Upper lobe of left lung (tissue), 6 donors: ENCODE measurements at regions not wholly inside any gene's neighbourhood (a gene's known extent, or its start where the extent isn't known, plus 50 kb on each side); places are given as distances from the start of the nearest gene placed in this dataset.
"Not testable (repeated sequence)": the region's sequence is repeated elsewhere in the genome, so short reads cannot be mapped to it uniquely, and the experiment has no call there.

Source experiments
- ATAC-seq, 2 donors: fragments of 200-7000 bp; cut with Tn5 transposase; one replicate each; pipeline ENCODE4 v1.9.1; 2022; ENCODE audit warnings: mild to moderate bottlenecking in 2 of 2, moderate library complexity in 2 of 2; ENCODE audit not compliant: low FRiP score in 2 of 2
- DNase-seq, 2 donors: peaks; one replicate each; pipeline ENCODE4 v3.0.0-alpha.2; 2019 to 2020
- H3K27ac ChIP-seq, 4 donors: fragments of 200-600 bp; sonication (generic); one replicate each; pipeline ENCODE4 v1.5.1; 2016 to 2019
- H3K27me3 ChIP-seq, 4 donors: fragments of 200-600 bp; sonication (generic); one replicate each; pipeline ENCODE4 v1.5.1; 2017 to 2019
- H3K36me3 ChIP-seq, 4 donors: fragments of 200-600 bp; sonication (generic); one replicate each; pipeline ENCODE4 v1.5.1; 2016 to 2019
- H3K4me1 ChIP-seq, 4 donors: fragments of 200-600 bp; sonication (generic); one replicate each; pipeline ENCODE4 v1.5.1; 2018 to 2019
- H3K4me3 ChIP-seq, 4 donors: fragments of 200-600 bp; sonication (generic); one replicate each; pipeline ENCODE4 v1.5.1; 2017 to 2019; ENCODE audit warnings: mild to moderate bottlenecking in 2 of 4, moderate library complexity in 1 of 4
- H3K9me3 ChIP-seq, 4 donors: fragments of 200-600 bp; sonication (generic); one replicate each; pipeline ENCODE4 v1.5.1; 2018 to 2019
- EP300 ChIP-seq, 4 donors: sonication (generic); formaldehyde crosslinking; IDR thresholded peaks; one replicate each; pipeline ENCODE4 v1.5.1; 2017; ENCODE audit warnings: antibody characterized with exemption in 4 of 4, control low read depth in 2 of 4
- POLR2A ChIP-seq, 4 donors: fragments of 450-650 bp; IDR thresholded peaks; one replicate each; pipeline ENCODE4 v1.5.1; 2016 to 2017; ENCODE audit warnings: antibody characterized with exemption in 4 of 4, mild to moderate bottlenecking in 2 of 4
- POLR2AphosphoS5 ChIP-seq, 2 donors: sonication (generic); formaldehyde crosslinking; IDR thresholded peaks; one replicate each; pipeline ENCODE4 v1.5.1; 2017; ENCODE audit warnings: antibody characterized with exemption in 2 of 2
- WGBS, 2 donors: methylation state at CpG; one replicate each; pipeline ENCODE4 v1.1.5; 2017 to 2018; 5-methylcytosine and 5-hydroxymethylcytosine counted together
- TF ChIP-seq, protein P1 (sequence below), 6 experiments: fragments of 450-650 bp in 4 of 6; fragments of 200-600 bp in 2 of 6; sonication (generic) in 2 of 6; IDR thresholded peaks; one replicate each; pipeline ENCODE4 v1.5.1; 2016 to 2019; ENCODE audit warnings: antibody characterized with exemption in 6 of 6
- donor health status: DM: no; HTN: no; CAD: no; lungs with moderate emphysema.
- donor health status: DM: no; HTN: yes; CAD: no; lungs with severe emphysema.

DNA sequence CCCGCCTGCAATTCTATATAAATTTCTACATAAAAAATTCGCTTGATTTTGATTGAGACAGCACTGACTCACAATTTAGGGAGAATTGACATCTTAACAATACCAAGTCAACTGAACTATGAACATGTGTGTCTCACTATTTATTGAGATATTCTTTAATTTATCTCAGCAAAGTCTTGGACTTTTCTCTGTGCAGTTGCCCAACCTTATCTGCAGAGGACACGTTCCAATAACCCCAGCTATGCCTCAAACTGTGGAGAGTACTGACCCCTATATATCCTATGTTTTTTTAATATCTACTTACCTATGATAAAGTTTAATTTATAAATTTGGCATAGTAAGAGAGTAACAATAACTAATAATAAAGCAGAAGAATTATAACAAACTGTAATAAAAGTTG lies 69.4 kb upstream of the PIP4K2A start:
- Histone ChIP-seq H3K27ac (no peak overlapping the region), H3K4me3 (no peak overlapping the region), H3K9me3 (no peaks in the 10 kb centered on the region), H3K27me3 (no peaks in the 10 kb centered on the region), H3K4me1 (no peaks in the 10 kb centered on the region), H3K36me3 (no peaks in the 10 kb centered on the region)
- DNase-seq (no peak), ATAC-seq (no peak)
- WGBS, 2 donors: 91 to 95% methylated on average over 3 of the region's 3 CpGs
- TF ChIP-seq EP300 (IDR thresholded peaks at IDR 0.05) (no peak), POLR2A (IDR thresholded peaks at IDR 0.05) (no peak), POLR2AphosphoS5 (IDR thresholded peaks at IDR 0.05) (no peak)
- TF ChIP-seq, protein P1, sequence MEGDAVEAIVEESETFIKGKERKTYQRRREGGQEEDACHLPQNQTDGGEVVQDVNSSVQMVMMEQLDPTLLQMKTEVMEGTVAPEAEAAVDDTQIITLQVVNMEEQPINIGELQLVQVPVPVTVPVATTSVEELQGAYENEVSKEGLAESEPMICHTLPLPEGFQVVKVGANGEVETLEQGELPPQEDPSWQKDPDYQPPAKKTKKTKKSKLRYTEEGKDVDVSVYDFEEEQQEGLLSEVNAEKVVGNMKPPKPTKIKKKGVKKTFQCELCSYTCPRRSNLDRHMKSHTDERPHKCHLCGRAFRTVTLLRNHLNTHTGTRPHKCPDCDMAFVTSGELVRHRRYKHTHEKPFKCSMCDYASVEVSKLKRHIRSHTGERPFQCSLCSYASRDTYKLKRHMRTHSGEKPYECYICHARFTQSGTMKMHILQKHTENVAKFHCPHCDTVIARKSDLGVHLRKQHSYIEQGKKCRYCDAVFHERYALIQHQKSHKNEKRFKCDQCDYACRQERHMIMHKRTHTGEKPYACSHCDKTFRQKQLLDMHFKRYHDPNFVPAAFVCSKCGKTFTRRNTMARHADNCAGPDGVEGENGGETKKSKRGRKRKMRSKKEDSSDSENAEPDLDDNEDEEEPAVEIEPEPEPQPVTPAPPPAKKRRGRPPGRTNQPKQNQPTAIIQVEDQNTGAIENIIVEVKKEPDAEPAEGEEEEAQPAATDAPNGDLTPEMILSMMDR (IDR thresholded peaks at IDR 0.05): no peak

DNA sequence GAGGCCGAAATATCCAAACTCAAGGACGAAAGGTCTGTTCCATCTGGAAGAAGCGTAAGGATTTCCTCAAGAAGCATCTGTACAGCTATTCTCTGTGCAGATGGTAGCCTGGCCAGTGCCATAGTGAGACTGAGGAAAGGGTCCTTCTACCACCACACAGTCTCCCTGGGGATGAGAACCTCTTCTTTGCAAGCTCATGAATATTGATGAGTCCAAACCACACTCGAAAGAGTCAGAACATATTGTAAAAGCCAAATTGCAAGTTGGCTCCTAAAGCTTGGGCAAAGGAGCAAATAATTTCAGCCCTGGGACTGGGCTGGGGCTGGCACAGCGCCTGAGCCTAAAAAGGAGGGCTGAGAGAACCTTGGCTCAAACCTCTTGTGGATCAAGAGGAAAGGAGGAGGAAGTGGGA lies 66.1 kb upstream of the PIP4K2A start:
- Histone ChIP-seq H3K4me3 (no peak overlapping the region), H3K4me1 (no peaks in the 10 kb centered on the region), H3K9me3 (no peaks in the 10 kb centered on the region), H3K27ac (no peak overlapping the region), H3K27me3 (no peaks in the 10 kb centered on the region), H3K36me3 (no peaks in the 10 kb centered on the region)
- 80 to 88% methylated on average over 5 of the region's 5 CpGs for WGBS, 2 donors
- ATAC-seq (no peak), DNase-seq (no peak)
- TF ChIP-seq POLR2AphosphoS5 (IDR thresholded peaks at IDR 0.05) (no peak), EP300 (IDR thresholded peaks at IDR 0.05) (no peak), POLR2A (IDR thresholded peaks at IDR 0.05) (no peak)
- TF ChIP-seq, protein P1 (IDR thresholded peaks at IDR 0.05): no peak

DNA sequence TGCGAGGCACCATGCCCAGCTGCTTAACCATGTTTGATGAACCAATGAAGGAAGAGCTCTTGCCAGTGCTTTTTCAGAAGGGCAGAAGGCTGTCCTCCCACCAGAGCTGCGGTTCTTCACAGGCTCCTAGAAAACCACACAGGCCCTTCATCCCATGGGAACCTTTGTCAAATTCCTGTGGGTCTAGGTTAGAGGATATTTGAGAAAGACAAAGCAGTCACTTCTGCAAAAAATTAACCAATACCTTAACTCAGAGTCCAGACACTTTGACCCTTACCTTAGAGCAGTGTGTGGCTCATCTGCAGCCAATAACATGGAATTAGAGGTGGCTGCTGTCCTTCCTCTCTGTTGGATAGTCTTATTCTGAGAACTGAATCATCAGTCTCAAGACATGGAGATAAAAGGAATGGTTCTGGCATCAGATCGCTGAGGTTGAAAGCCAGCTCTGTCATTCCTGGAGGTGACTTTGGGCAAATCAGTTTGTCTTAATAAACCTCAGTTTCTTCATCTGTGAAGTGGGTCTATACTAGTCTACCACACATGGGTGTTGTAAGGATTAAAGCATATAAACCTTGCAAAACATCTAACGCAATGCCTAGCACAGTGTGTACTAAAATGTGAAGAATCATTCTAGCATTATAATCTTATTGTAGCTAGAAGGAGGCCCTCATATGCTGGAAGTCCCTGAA lies 65.1 kb upstream of the PIP4K2A start:
- no peak for TF ChIP-seq EP300 (IDR thresholded peaks at IDR 0.05)
- TF ChIP-seq, protein P1 (IDR thresholded peaks at IDR 0.05): no peak
- no peak for TF ChIP-seq POLR2A (IDR thresholded peaks at IDR 0.05)
- TF ChIP-seq POLR2AphosphoS5 (IDR thresholded peaks at IDR 0.05): no peak
- no peaks in the 10 kb centered on the region for H3K27me3 ChIP-seq
- no peak for ATAC-seq
- H3K27ac ChIP-seq: no peak overlapping the region
- no peaks in the 10 kb centered on the region for H3K9me3 ChIP-seq
- WGBS, 2 donors: 85 to 89% methylated on average over 4 of the region's 4 CpGs
- H3K36me3 ChIP-seq: no peaks in the 10 kb centered on the region
- H3K4me3 ChIP-seq: no peak overlapping the region
- H3K4me1 ChIP-seq: no peaks in the 10 kb centered on the region
- no peak for DNase-seq

DNA sequence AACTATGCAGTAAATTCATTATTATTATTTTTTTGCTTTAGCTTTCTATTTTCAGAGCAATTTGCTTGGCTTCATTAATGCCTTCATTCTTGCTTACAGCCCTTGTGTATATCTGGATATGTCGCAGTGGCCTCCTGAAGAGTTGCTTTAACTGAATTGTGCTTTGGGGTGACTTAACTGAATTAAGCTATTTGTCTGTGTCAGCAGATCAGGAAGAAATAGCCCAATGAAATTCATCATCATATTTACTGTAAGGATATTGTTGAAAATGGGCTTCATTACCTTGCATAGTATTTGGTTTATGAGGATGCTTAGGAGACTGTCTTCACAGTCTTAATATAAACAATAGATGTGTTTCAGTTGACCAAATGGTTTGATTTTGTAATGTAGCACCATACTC lies 59.7 kb upstream of the PIP4K2A start:
- 95 to 96% methylated on average over 1 of the region's 1 CpG for WGBS, 2 donors

DNA sequence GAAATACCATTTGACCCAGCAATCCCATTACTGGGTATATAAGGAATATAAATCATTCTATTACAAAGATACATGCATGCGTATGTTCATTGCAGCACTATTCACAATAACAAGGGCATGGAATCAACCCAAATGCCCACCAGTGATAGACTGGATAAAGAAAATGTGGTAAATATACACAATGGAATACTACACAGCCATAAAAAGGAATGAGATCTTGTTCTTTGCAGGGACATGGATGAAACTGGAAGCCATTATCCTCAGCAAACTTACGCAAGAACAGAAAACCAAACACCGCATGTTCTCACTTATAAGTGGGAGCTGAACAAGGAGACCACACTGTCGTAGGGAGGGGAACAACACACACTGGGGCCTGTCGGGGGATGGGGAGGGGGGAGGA lies 57.3 kb upstream of the PIP4K2A start:
- DNase-seq, ATAC-seq, H3K36me3 ChIP-seq, H3K9me3 ChIP-seq, H3K27me3 ChIP-seq, H3K4me3 ChIP-seq, H3K27ac ChIP-seq, H3K4me1 ChIP-seq: not testable (repeated sequence)
- WGBS, 2 donors: 90 to 97% methylated on average over 5 of the region's 5 CpGs

More for the DNA sequence above, 59.7 kb upstream of the PIP4K2A start:
- TF ChIP-seq POLR2A (IDR thresholded peaks at IDR 0.05) (no peak), EP300 (IDR thresholded peaks at IDR 0.05) (no peak), POLR2AphosphoS5 (IDR thresholded peaks at IDR 0.05) (no peak)
- TF ChIP-seq, protein P1 (IDR thresholded peaks at IDR 0.05): no peak
- DNase-seq: no peak
- H3K27ac ChIP-seq: no peak overlapping the region
- no peak overlapping the region for H3K4me3 ChIP-seq
- no peaks in the 10 kb centered on the region for H3K27me3 ChIP-seq
- peaks cover 0 to 4% (median 0%) of the 10 kb centered on the region in 4 donors for H3K9me3 ChIP-seq
- no peaks in the 10 kb centered on the region for H3K36me3 ChIP-seq
- no peaks in the 10 kb centered on the region for H3K4me1 ChIP-seq
- ATAC-seq: no peak
